GM23248 (cell line): ENCODE measurements at regions not wholly inside any gene's neighbourhood (a gene's known extent, or its start where the extent isn't known, plus 50 kb on each side); places are given as distances from the start of the nearest gene placed in this dataset.
"Not testable (repeated sequence)": the region's sequence is repeated elsewhere in the genome, so short reads cannot be mapped to it uniquely, and the experiment has no call there.

Source experiments
- DNase-seq: peaks from one replicate; pipeline ENCODE4 v3.0.0-alpha.2; 2015
- H2AFZ ChIP-seq: fragments of 200-600 bp; sonication (generic); 2 replicates; pipeline ENCODE4 v1.6.1; 2016; ENCODE audit warnings: antibody characterized with exemption
- H3F3A ChIP-seq: fragments of 200-600 bp; sonication (generic); 2 replicates; pipeline ENCODE4 v1.6.1; 2016; ENCODE audit warnings: mild to moderate bottlenecking, antibody characterized with exemption, mixed run types; ENCODE audit not compliant: insufficient read depth
- H3K27ac ChIP-seq: fragments of 200-600 bp; sonication (generic); 2 replicates; pipeline ENCODE4 v1.5.1; 2016; ENCODE audit warnings: mild to moderate bottlenecking
- H3K27me3 ChIP-seq: fragments of 200-600 bp; sonication (generic); replicated peaks from 2 replicates; pipeline ENCODE4 v1.6.1; 2016; ENCODE audit warnings: mild to moderate bottlenecking; ENCODE audit not compliant: insufficient read depth
- H3K36me3 ChIP-seq: fragments of 200-600 bp; sonication (generic); 2 replicates; pipeline ENCODE4 v1.6.1; 2016; ENCODE audit warnings: low read depth, mild to moderate bottlenecking
- H3K4me1 ChIP-seq: fragments of 200-600 bp; sonication (generic); 2 replicates; pipeline ENCODE4 v1.6.1; 2016; ENCODE audit warnings: mild to moderate bottlenecking; ENCODE audit not compliant: insufficient read depth
- H3K4me2 ChIP-seq: fragments of 200-600 bp; sonication (generic); one replicate; pipeline ENCODE4 v1.6.1; 2016; ENCODE audit warnings: mild to moderate bottlenecking; ENCODE audit not compliant: unreplicated experiment
- H3K4me3 ChIP-seq: fragments of 200-600 bp; sonication (generic); 2 replicates; pipeline ENCODE4 v1.5.1; 2016; ENCODE audit warnings: mild to moderate bottlenecking
- H3K79me2 ChIP-seq: fragments of 200-600 bp; sonication (generic); 2 replicates; pipeline ENCODE4 v1.6.1; 2016; ENCODE audit warnings: mild to moderate bottlenecking; ENCODE audit not compliant: insufficient read depth
- H3K9ac ChIP-seq: fragments of 200-600 bp; sonication (generic); 2 replicates; pipeline ENCODE4 v1.6.1; 2016; ENCODE audit warnings: mild to moderate bottlenecking
- H3K9me2 ChIP-seq: fragments of 200-600 bp; sonication (generic); 2 replicates; pipeline ENCODE4 v1.6.1; 2016; ENCODE audit warnings: mixed run types, mild to moderate bottlenecking, moderate library complexity; ENCODE audit not compliant: insufficient read depth
- H3K9me3 ChIP-seq: fragments of 200-600 bp; sonication (generic); one replicate; pipeline ENCODE4 v1.6.1; 2017; ENCODE audit warnings: low read depth
- H4K20me1 ChIP-seq: fragments of 200-600 bp; sonication (generic); 2 replicates; pipeline ENCODE4 v1.6.0; 2016; ENCODE audit not compliant: insufficient read depth
- EZH2 ChIP-seq: fragments of 200-600 bp; sonication (generic); IDR thresholded peaks from 2 replicates; pipeline ENCODE4 v1.6.1; 2018; ENCODE audit warnings: antibody characterized with exemption, mild to moderate bottlenecking; ENCODE audit not compliant: insufficient read depth, poor library complexity, severe bottlenecking
- EZH2phosphoT487 ChIP-seq: fragments of 200-600 bp; sonication (generic); IDR thresholded peaks from 2 replicates; pipeline ENCODE4 v1.6.1; 2018; ENCODE audit warnings: antibody characterized with exemption, moderate library complexity, mild to moderate bottlenecking, low read depth; ENCODE audit not compliant: insufficient read depth
- WGBS, 2 experiments: methylation state at CpG; one replicate each; pipeline ENCODE4 v1.1.6; 2015 to 2017; ENCODE audit warnings: low lambda C conversion rate in 2 of 2, low coverage in 1 of 2; ENCODE audit errors: missing lambda C conversion rate in 2 of 2; 5-methylcytosine and 5-hydroxymethylcytosine counted together
- in situ Hi-C: fragments of 300-500 bp; cut with MboI; formaldehyde crosslinking; loops from 2 replicates; pipeline ENCODE4 v1.15.0; 2020

- H3K27me3 ChIP-seq, result no peaks in the 10 kb centered on the region
- H2AFZ ChIP-seq, result no peak overlapping the region
- no peak for DNase-seq
- no peaks in the 10 kb centered on the region for H3K4me1 ChIP-seq
- no peaks in the 10 kb centered on the region for H3K9me2 ChIP-seq
- no peaks in the 10 kb centered on the region for H3K9me3 ChIP-seq
- no peaks in the 10 kb centered on the region for H3K36me3 ChIP-seq
- no peak overlapping the region for H3K4me2 ChIP-seq
- H3K9ac ChIP-seq, result no peak overlapping the region
- H3K79me2 ChIP-seq, result no peaks in the 10 kb centered on the region
- in situ Hi-C loops, result no loop called here
- H3K27ac ChIP-seq, result no peak overlapping the region
- WGBS, 2 experiments, result 75 to 82% methylated on average over 1 of the region's 1 CpG
- H3F3A ChIP-seq, result no peaks in the 10 kb centered on the region
- TF ChIP-seq EZH2 (no peak), EZH2phosphoT487 (no peak)
- H4K20me1 ChIP-seq, result no peaks in the 10 kb centered on the region
- H3K4me3 ChIP-seq, result no peak overlapping the region
Measured at GRCh38 chr2:143928184-143928583, 591.7 kb downstream of the ZEB2 start.

- no peaks in the 10 kb centered on the region for H3K27me3 ChIP-seq
- 89 to 93% methylated on average over 4 of the region's 4 CpGs for WGBS, 2 experiments
- no peaks in the 10 kb centered on the region for H3F3A ChIP-seq
- H4K20me1 ChIP-seq, result no peaks in the 10 kb centered on the region
- H3K9me2 ChIP-seq, result no peaks in the 10 kb centered on the region
- no peak overlapping the region for H3K4me3 ChIP-seq
- no peak for DNase-seq
- no peak for TF ChIP-seq EZH2phosphoT487
- TF ChIP-seq EZH2, result no peak
- H3K4me2 ChIP-seq, result no peak overlapping the region
- H3K9me3 ChIP-seq, result no peaks in the 10 kb centered on the region
- in situ Hi-C loops, result no loop called here
- no peak overlapping the region for H3K9ac ChIP-seq
- H3K4me1 ChIP-seq, result no peaks in the 10 kb centered on the region
- H3K27ac ChIP-seq, result no peak overlapping the region
- H3K79me2 ChIP-seq, result no peaks in the 10 kb centered on the region
- H2AFZ ChIP-seq, result no peak overlapping the region
- no peaks in the 10 kb centered on the region for H3K36me3 ChIP-seq
Measured at GRCh38 chr2:143926736-143927135, 593.2 kb downstream of the ZEB2 start.

GRCh38 chr2:143922261-143922830 is 597.6 kb downstream of the ZEB2 start:
- 95 to 100% methylated on average over 7 to 26 of the region's 42 CpGs for WGBS, 2 experiments
- in situ Hi-C loops, H3F3A ChIP-seq, H3K36me3 ChIP-seq, H3K79me2 ChIP-seq, DNase-seq, H2AFZ ChIP-seq, H3K9me3 ChIP-seq, H4K20me1 ChIP-seq, H3K4me3 ChIP-seq, H3K9ac ChIP-seq, H3K4me1 ChIP-seq, H3K9me2 ChIP-seq, H3K27me3 ChIP-seq, H3K4me2 ChIP-seq, H3K27ac ChIP-seq: not testable (repeated sequence)

GRCh38 chr2:143918465-143918989 is 601.4 kb downstream of the ZEB2 start:
- 74 to 87% methylated on average over 1 of the region's 1 CpG for WGBS, 2 experiments
- in situ Hi-C loops, result no loop called here

GRCh38 chr2:143916781-143917180 is 603.1 kb downstream of the ZEB2 start:
- Histone ChIP-seq H3K9ac (no peak overlapping the region), H3K36me3 (no peaks in the 10 kb centered on the region), H2AFZ (no peak overlapping the region), H3K79me2 (no peaks in the 10 kb centered on the region), H3K9me2 (no peaks in the 10 kb centered on the region), H3K4me3 (no peak overlapping the region), H3K4me2 (no peak overlapping the region), H3K4me1 (no peaks in the 10 kb centered on the region), H3K27me3 (no peaks in the 10 kb centered on the region), H3K9me3 (no peaks in the 10 kb centered on the region), H3K27ac (no peak overlapping the region), H4K20me1 (no peaks in the 10 kb centered on the region), H3F3A (no peaks in the 10 kb centered on the region)
- in situ Hi-C loops, result no loop called here
- TF ChIP-seq EZH2phosphoT487 (no peak), EZH2 (no peak)
- DNase-seq, result no peak

More at GRCh38 chr2:143918465-143918989, 601.4 kb downstream of the ZEB2 start:
- no peak overlapping the region for H3K27ac ChIP-seq
- TF ChIP-seq EZH2phosphoT487, result no peak
- TF ChIP-seq EZH2, result no peak
- H3K36me3 ChIP-seq, result no peaks in the 10 kb centered on the region
- H3F3A ChIP-seq, result no peaks in the 10 kb centered on the region
- H4K20me1 ChIP-seq, result no peaks in the 10 kb centered on the region
- no peaks in the 10 kb centered on the region for H3K9me3 ChIP-seq
- no peak overlapping the region for H3K4me2 ChIP-seq
- no peaks in the 10 kb centered on the region for H3K27me3 ChIP-seq
- no peak overlapping the region for H2AFZ ChIP-seq
- H3K9ac ChIP-seq, result no peak overlapping the region
- H3K4me3 ChIP-seq, result no peak overlapping the region
- H3K79me2 ChIP-seq, result no peaks in the 10 kb centered on the region
- no peaks in the 10 kb centered on the region for H3K9me2 ChIP-seq
- H3K4me1 ChIP-seq, result no peaks in the 10 kb centered on the region
- DNase-seq, result no peak
